Endothelial cell (in vitro differentiated cells): ENCODE measurements at regions not wholly inside any gene's neighbourhood (a gene's known extent, or its start where the extent isn't known, plus 50 kb on each side); places are given as distances from the start of the nearest gene placed in this dataset.
"Not testable (repeated sequence)": the region's sequence is repeated elsewhere in the genome, so short reads cannot be mapped to it uniquely, and the experiment has no call there.

Experiments
- DNase-seq: peaks from one replicate; pipeline ENCODE4 v3.0.0; 2021; ENCODE audit warnings: low spot score
- H3K27ac Mint-ChIP-seq: one replicate; pipeline ENCODE4 v1.8.0; 2021; ENCODE audit warnings: mixed read lengths, inconsistent platforms; ENCODE audit not compliant: unreplicated experiment
- H3K27me3 Mint-ChIP-seq: one replicate; pipeline ENCODE4 v1.8.0; 2021; ENCODE audit warnings: mild to moderate bottlenecking, moderate library complexity, mixed read lengths, inconsistent platforms; ENCODE audit not compliant: unreplicated experiment
- H3K36me3 Mint-ChIP-seq: one replicate; pipeline ENCODE4 v1.8.0; 2021; ENCODE audit warnings: mild to moderate bottlenecking, low read depth, mixed read lengths, inconsistent platforms; ENCODE audit not compliant: unreplicated experiment
- H3K4me1 Mint-ChIP-seq: one replicate; pipeline ENCODE4 v1.8.0; 2021; ENCODE audit warnings: mild to moderate bottlenecking, mixed read lengths, inconsistent platforms; ENCODE audit not compliant: unreplicated experiment
- H3K4me3 Mint-ChIP-seq: one replicate; pipeline ENCODE4 v1.8.0; 2021; ENCODE audit warnings: mild to moderate bottlenecking, mixed read lengths, inconsistent platforms; ENCODE audit not compliant: unreplicated experiment
- H3K9me3 Mint-ChIP-seq: one replicate; pipeline ENCODE4 v1.8.0; 2021; ENCODE audit warnings: mixed read lengths, inconsistent platforms; ENCODE audit not compliant: unreplicated experiment
- CTCF ChIP-seq: fragments of 200-600 bp; sonication (generic); IDR thresholded peaks from one replicate; pipeline ENCODE4 v1.5.0; 2021; ENCODE audit warnings: antibody characterized with exemption; ENCODE audit not compliant: unreplicated experiment

GRCh38 chr18:38186491-38186890, 620.9 kb upstream of the CELF4 start:
- Mint-ChIP-seq H3K27me3 (no peaks in the 10 kb centered on the region), H3K9me3 (no peaks in the 10 kb centered on the region), H3K4me1 (no peaks in the 10 kb centered on the region), H3K27ac (no peak overlapping the region), H3K4me3 (no peak overlapping the region), H3K36me3 (no peaks in the 10 kb centered on the region)
- DNase-seq = no peak
- TF ChIP-seq CTCF = no peak

- Mint-ChIP-seq H3K27ac (no peak overlapping the region), H3K9me3 (no peaks in the 10 kb centered on the region), H3K4me1 (no peaks in the 10 kb centered on the region), H3K4me3 (no peak overlapping the region), H3K27me3 (no peaks in the 10 kb centered on the region), H3K36me3 (no peaks in the 10 kb centered on the region)
- DNase-seq = no peak
- TF ChIP-seq CTCF = no peak
Measured at GRCh38 chr18:38174594-38174993, 609.0 kb upstream of the CELF4 start.

- Mint-ChIP-seq H3K9me3 (no peaks in the 10 kb centered on the region), H3K27ac (no peak overlapping the region), H3K4me1 (no peaks in the 10 kb centered on the region), H3K36me3 (no peaks in the 10 kb centered on the region), H3K27me3 (no peaks in the 10 kb centered on the region), H3K4me3 (no peak overlapping the region)
- DNase-seq = no peak
- TF ChIP-seq CTCF = no peak
Measured at GRCh38 chr18:38174173-38174572, 608.6 kb upstream of the CELF4 start.

GRCh38 chr18:38170845-38171244, 605.2 kb upstream of the CELF4 start:
- no peak for DNase-seq
- Mint-ChIP-seq H3K36me3 (no peaks in the 10 kb centered on the region), H3K4me1 (no peaks in the 10 kb centered on the region), H3K9me3 (no peaks in the 10 kb centered on the region), H3K27me3 (no peaks in the 10 kb centered on the region), H3K27ac (no peak overlapping the region), H3K4me3 (no peak overlapping the region)
- no peak for TF ChIP-seq CTCF

- Mint-ChIP-seq H3K27me3 (no peaks in the 10 kb centered on the region), H3K4me3 (no peak overlapping the region), H3K36me3 (no peaks in the 10 kb centered on the region), H3K9me3 (no peaks in the 10 kb centered on the region), H3K27ac (no peak overlapping the region), H3K4me1 (no peaks in the 10 kb centered on the region)
- no peak for DNase-seq
- TF ChIP-seq CTCF = no peak
Measured at GRCh38 chr18:38167623-38168022, 602.0 kb upstream of the CELF4 start.

GRCh38 chr18:38153116-38153515, 587.5 kb upstream of the CELF4 start:
- not testable (repeated sequence) for H3K9me3 Mint-ChIP-seq, DNase-seq, H3K36me3 Mint-ChIP-seq, H3K4me1 Mint-ChIP-seq, H3K27ac Mint-ChIP-seq, H3K4me3 Mint-ChIP-seq, H3K27me3 Mint-ChIP-seq
